Endothelial cell of umbilical vein (primary cell): ENCODE measurements at regions not wholly inside any gene's neighbourhood (a gene's known extent, or its start where the extent isn't known, plus 50 kb on each side); places are given as distances from the start of the nearest gene placed in this dataset.

Experiments used
- BruUV-seq: library from RNA; stranded (reverse); fragments of 400-500 nt; replicated peaks from 2 replicates; lab custom pipeline; 2021; lab: Mats Ljungman, UMichigan
- CTCF ChIA-PET: fragments of 300-600, 350-600 bp; sonication (Branson Sonifier 250); formaldehyde crosslinking; loops from one replicate; lab custom pipeline; 2021; ENCODE audit warnings: antibody characterized with exemption, inconsistent platforms; lab: Charles Lee
- POLR2A ChIA-PET: fragments of 300-600, 350-600 bp; sonication (Branson Sonifier 250); formaldehyde crosslinking; loops from one replicate; lab custom pipeline; 2021; ENCODE audit warnings: antibody characterized with exemption, inconsistent platforms; lab: Charles Lee
- DNase-seq: peaks from one replicate; pipeline ENCODE4 v3.0.0-alpha.2; 2011; ENCODE audit warnings: low read depth, low spot score
- FAIRE-seq: peaks from 2 replicates; lab custom pipeline; 2011; peaks lifted over from hg19 to GRCh38; lab: Jason Lieb, UNC
- H2AFZ ChIP-seq: 2 replicates; pipeline ENCODE4 v1.6.0; 2012; ENCODE audit warnings: low read depth, low read length, control low read depth, inconsistent platforms
- H3K27ac ChIP-seq: 2 replicates; pipeline ENCODE4 v1.5.1; 2011; ENCODE audit warnings: low read depth, mild to moderate bottlenecking, control low read depth, low read length, moderate library complexity; ENCODE audit not compliant: insufficient read depth
- H3K27me3 ChIP-seq, 2 experiments: 2 replicates each; pipeline versions ENCODE4 v1.6.0 to v1.6.1; 2011; ENCODE audit warnings: low read length in 2 of 2, mixed read lengths in 1 of 2; ENCODE audit not compliant: control insufficient read depth in 2 of 2, insufficient read depth in 2 of 2
- H3K36me3 ChIP-seq, 2 experiments: 2 replicates in 1 of 2; 3 replicates in 1 of 2; pipeline ENCODE4 v1.5.1; 2011; ENCODE audit warnings: low read length in 2 of 2, mild to moderate bottlenecking in 1 of 2, moderate library complexity in 1 of 2; ENCODE audit not compliant: control insufficient read depth in 2 of 2, insufficient read depth in 2 of 2; ENCODE audit errors: extremely low read depth in 1 of 2
- H3K4me1 ChIP-seq: 3 replicates; pipeline ENCODE4 v1.5.1; 2011; ENCODE audit warnings: mild to moderate bottlenecking, low read length; ENCODE audit not compliant: control insufficient read depth, insufficient read depth; ENCODE audit errors: extremely low read depth
- H3K4me2 ChIP-seq: 2 replicates; pipeline ENCODE4 v1.6.1; 2011; ENCODE audit warnings: low read length, control low read depth, mixed read lengths; ENCODE audit not compliant: insufficient read depth
- H3K4me3 ChIP-seq, 3 experiments: fragments of 200-600 bp in 1 of 3; sonication (generic), shearing (Covaris generic) in 1 of 3; replicated peaks in 1 of 3; 2 replicates each; pipeline ENCODE4 v1.5.1; 2011 to 2016; ENCODE audit warnings: control low read depth in 3 of 3, low read length in 3 of 3, mild to moderate bottlenecking in 2 of 3, inconsistent platforms in 1 of 3, low read depth in 1 of 3, moderate library complexity in 1 of 3; ENCODE audit not compliant: insufficient read depth in 1 of 3
- H3K79me2 ChIP-seq: 2 replicates; pipeline ENCODE4 v1.6.0; 2012; ENCODE audit warnings: low read length, inconsistent platforms; ENCODE audit not compliant: control insufficient read depth, insufficient read depth
- H3K9ac ChIP-seq: replicated peaks from 2 replicates; pipeline ENCODE3; 2011; ENCODE audit warnings: low read length, control low read depth; ENCODE audit not compliant: insufficient read depth; ENCODE audit errors: extremely low read depth
- H3K9me1 ChIP-seq: replicated peaks from 3 replicates; pipeline ENCODE4 v1.6.0; 2011; ENCODE audit warnings: mild to moderate bottlenecking, low read length; ENCODE audit not compliant: control insufficient read depth, insufficient read depth; ENCODE audit errors: extremely low read depth
- H3K9me3 ChIP-seq: replicated peaks from 2 replicates; pipeline ENCODE4 v1.5.1; 2012; ENCODE audit warnings: low read length, inconsistent platforms; ENCODE audit not compliant: control insufficient read depth, insufficient read depth
- H4K20me1 ChIP-seq: replicated peaks from 2 replicates; pipeline ENCODE3; 2011; ENCODE audit warnings: mild to moderate bottlenecking, low read length; ENCODE audit not compliant: control insufficient read depth, insufficient read depth; ENCODE audit errors: extremely low read depth
- CTCF ChIP-seq, 2 donors: IDR thresholded peaks; 1 replicate in 1 of 2; 2 replicates in 1 of 2; pipeline ENCODE4 v1.5.1; 2011; ENCODE audit warnings: low read length in 2 of 2, mild to moderate bottlenecking in 2 of 2, moderate library complexity in 2 of 2, control low read depth in 1 of 2, inconsistent platforms in 1 of 2, low read depth in 1 of 2; ENCODE audit not compliant: insufficient read depth in 1 of 2; ENCODE audit errors: extremely low read depth in 1 of 2
- EZH2 ChIP-seq: IDR thresholded peaks from 2 replicates; pipeline ENCODE4 v1.6.1; 2012; ENCODE audit warnings: borderline replicate concordance, low read depth, mild to moderate bottlenecking, moderate library complexity, low read length, inconsistent platforms; ENCODE audit not compliant: severe bottlenecking
- FOS ChIP-seq: IDR thresholded peaks from 2 replicates; pipeline ENCODE4 v1.6.1; 2011; ENCODE audit warnings: mild to moderate bottlenecking, low read length, moderate library complexity, borderline replicate concordance; ENCODE audit not compliant: insufficient read depth
- GATA2 ChIP-seq: IDR thresholded peaks from 2 replicates; pipeline ENCODE4 v1.7.0; 2011; ENCODE audit warnings: low read depth, mild to moderate bottlenecking, moderate library complexity, mixed read lengths, low read length; ENCODE audit not compliant: insufficient read length, insufficient read depth
- JUN ChIP-seq: IDR thresholded peaks from 2 replicates; pipeline ENCODE4 v1.6.1; 2011; ENCODE audit warnings: borderline replicate concordance, low read depth; ENCODE audit not compliant: insufficient read length, insufficient read depth
- MAX ChIP-seq: IDR thresholded peaks from 2 replicates; pipeline ENCODE4 v1.6.1; 2011; ENCODE audit not compliant: insufficient read depth, insufficient read length
- MYC ChIP-seq: IDR thresholded peaks from one replicate; pipeline ENCODE4 v1.6.1; 2011; ENCODE audit warnings: mild to moderate bottlenecking, low read depth, low read length
- POLR2A ChIP-seq: IDR thresholded peaks from 2 replicates; pipeline ENCODE4 v1.6.1; 2012; ENCODE audit warnings: low read depth, mild to moderate bottlenecking, control low read depth, low read length
- POLR2AphosphoS5 ChIP-seq: IDR thresholded peaks from 2 replicates; pipeline ENCODE4 v1.6.1; 2012; ENCODE audit warnings: low read depth, mild to moderate bottlenecking, control low read depth, low read length, moderate library complexity; ENCODE audit not compliant: insufficient read depth
- dilution Hi-C: fragments of 300-500 bp; cut with MboI; formaldehyde crosslinking; loops from one replicate; pipeline ENCODE4 v1.15.0; 2019; ENCODE audit warnings: low sequenced_read_pairs; ENCODE audit not compliant: extremely low pct_ligation_motif_present
- intact Hi-C: fragments of 100-400 bp; cut with micrococcal nuclease; formaldehyde crosslinking; loops from one replicate; pipeline ENCODE4 v1.10.0; 2022

GRCh38 chr1:67611846-67612245 lies 73.2 kb upstream of the GADD45A start:
- Histone ChIP-seq H3K4me2 (no peak overlapping the region), H3K27ac (no peak overlapping the region), H3K4me3 (no peak overlapping the region), H3K9me1 (no peaks in the 10 kb centered on the region), H2AFZ (no peak overlapping the region), H3K79me2 (no peaks in the 10 kb centered on the region), H3K36me3 (no peaks in the 10 kb centered on the region), H3K27me3 (no peaks in the 10 kb centered on the region), H3K9me3 (no peaks in the 10 kb centered on the region), H3K4me1 (peaks cover 16% of the 10 kb centered on the region), H4K20me1 (no peaks in the 10 kb centered on the region), H3K9ac (no peak overlapping the region)
- no peak for FAIRE-seq
- ChIA-PET CTCF (no interaction called here), POLR2A (no interaction called here)
- no peak for TF ChIP-seq JUN
- TF ChIP-seq EZH2 = no peak
- TF ChIP-seq MAX = no peak
- no peak for TF ChIP-seq MYC
- no peak for TF ChIP-seq POLR2A
- TF ChIP-seq GATA2 = no peak
- TF ChIP-seq FOS = no peak
- no peak for TF ChIP-seq POLR2AphosphoS5
- no peak for TF ChIP-seq CTCF (IDR thresholded peaks at IDR 0.05; ENCODE audit: extremely low read depth in 1 of 2, insufficient read depth in 1 of 2, low read depth in 1 of 2, low read length in 2 of 2)
- BruUV-seq = no TSS peak
- DNase-seq = no peak
- dilution Hi-C loops (no loop called here), intact Hi-C loops (loop anchor here (2.0 kb wide), 1 partner anchor 15 kb away; no protein-coding TSS in a partner anchor)
